HepG2 (cell line): ENCODE measurements at regions not wholly inside any gene's neighbourhood (a gene's known extent, or its start where the extent isn't known, plus 50 kb on each side); places are given as distances from the start of the nearest gene placed in this dataset.
A peak's percentile ranks its signal among the peaks of the same experiment; 100 is the strongest.

Source experiments
- ATAC-seq: fragments of 200-7000 bp; cut with Tn5 transposase; 3 replicates; pipeline ENCODE4 v1.9.1; 2020; ENCODE audit warnings: mild to moderate bottlenecking, moderate library complexity
- BruUV-seq: library from RNA; stranded (reverse); fragments of 400-500 nt; replicated peaks from 2 replicates; lab custom pipeline; 2021; lab: Mats Ljungman, UMichigan
- CTCF ChIA-PET: fragments of 300-600 bp; formaldehyde crosslinking; extraction: SDS; loops from one replicate; lab custom pipeline; 2021; ENCODE audit warnings: low total read pairs, inconsistent platforms, low intra/inter-chr PET ratio; lab: Yijun Ruan, JAX
- POLR2A ChIA-PET: fragments of 350-600 bp; sonication (Branson Sonifier 250); formaldehyde crosslinking; loops from one replicate; lab custom pipeline; 2020; ENCODE audit warnings: antibody characterized with exemption, inconsistent platforms; lab: Yijun Ruan, JAX
- DNase-seq: peaks from one replicate; pipeline ENCODE4 v3.0.0-alpha.2; 2015; ENCODE audit warnings: low spot score
- FAIRE-seq: peaks from 3 replicates; lab custom pipeline; 2011; peaks lifted over from hg19 to GRCh38; lab: Jason Lieb, UNC
- H2AFZ ChIP-seq: one replicate; pipeline ENCODE4 v1.6.1; 2011; ENCODE audit warnings: low read length, inconsistent platforms
- H3K27ac ChIP-seq: fragments of 300-600 bp; 3 replicates; pipeline ENCODE4 v1.8.0; 2011; ENCODE audit warnings: mixed run types, mild to moderate bottlenecking, mixed read lengths, low read length, inconsistent platforms; ENCODE audit not compliant: insufficient read depth; ENCODE audit errors: extremely low read length
- H3K27me3 ChIP-seq, 2 experiments: fragments of 200-600 bp in 1 of 2; 2 replicates in 1 of 2; 3 replicates in 1 of 2; pipeline versions ENCODE4 v1.6.0 to v1.8.0; 2011; ENCODE audit warnings: low read length in 2 of 2, mild to moderate bottlenecking in 2 of 2, moderate library complexity in 2 of 2, inconsistent platforms in 1 of 2; ENCODE audit not compliant: insufficient read depth in 2 of 2, control insufficient read depth in 1 of 2
- H3K36me3 ChIP-seq, 2 experiments: fragments of 200-600 bp in 1 of 2; replicated peaks in 1 of 2; 2 replicates in 1 of 2; 3 replicates in 1 of 2; pipeline versions ENCODE4 v1.5.1 to v1.8.0; 2011; ENCODE audit warnings: low read length in 2 of 2, inconsistent platforms in 1 of 2; ENCODE audit not compliant: insufficient read depth in 2 of 2, control insufficient read depth in 1 of 2
- H3K4me1 ChIP-seq: 2 replicates; pipeline ENCODE4 v1.5.1; 2012; ENCODE audit warnings: low read length, inconsistent platforms; ENCODE audit not compliant: insufficient read depth
- H3K4me2 ChIP-seq: 2 replicates; pipeline ENCODE4 v1.6.0; 2011; ENCODE audit warnings: low read depth, low read length, inconsistent platforms
- H3K4me3 ChIP-seq, 3 experiments: fragments of 200-600 bp in 1 of 3; sonication (generic), shearing (Covaris generic) in 1 of 3; replicated peaks in 1 of 3; 2 replicates each; pipeline ENCODE4 v1.5.1; 2011 to 2016; ENCODE audit warnings: low read length in 3 of 3, inconsistent platforms in 2 of 3, low read depth in 2 of 3, mild to moderate bottlenecking in 2 of 3, control low read depth in 1 of 3, mixed read lengths in 1 of 3; ENCODE audit not compliant: insufficient read depth in 1 of 3
- H3K79me2 ChIP-seq: one replicate; pipeline ENCODE4 v1.6.1; 2011; ENCODE audit warnings: low read length, inconsistent platforms; ENCODE audit not compliant: insufficient read depth
- H3K9ac ChIP-seq: 2 replicates; pipeline ENCODE4 v1.6.0; 2011; ENCODE audit warnings: mild to moderate bottlenecking, low read depth, low read length, inconsistent platforms; ENCODE audit not compliant: insufficient read depth
- H3K9me3 ChIP-seq: 2 replicates; pipeline ENCODE4 v1.5.1; 2012; ENCODE audit warnings: mild to moderate bottlenecking, low read length
- H4K20me1 ChIP-seq: 2 replicates; pipeline ENCODE4 v1.6.0; 2011; ENCODE audit warnings: inconsistent platforms, mild to moderate bottlenecking, low read length, moderate library complexity; ENCODE audit not compliant: insufficient read depth
- ETV5 ChIP-seq: IDR thresholded peaks from 2 replicates; pipeline ENCODE4 v1.6.1; 2018; ENCODE audit warnings: missing biosample characterization, missing genetic modification reagents, inconsistent platforms, borderline replicate concordance
- GATAD2A ChIP-seq: IDR thresholded peaks from 2 replicates; pipeline ENCODE4 v1.6.1; 2016
- KAT2B ChIP-seq: fragments of 150-350 bp; IDR thresholded peaks from 2 replicates; pipeline ENCODE4 v1.6.1; 2014; ENCODE audit warnings: low read depth, low read length, borderline replicate concordance
- KIAA2018 ChIP-seq: sonication (generic); formaldehyde crosslinking; IDR thresholded peaks from 2 replicates; pipeline ENCODE4 v1.5.0; 2020; ENCODE audit warnings: mild to moderate bottlenecking, missing genetic modification reagents, borderline replicate concordance
- NKX3-1 ChIP-seq: sonication (generic); formaldehyde crosslinking; IDR thresholded peaks from 2 replicates; pipeline ENCODE4 v1.5.0; 2020; ENCODE audit warnings: missing genetic modification reagents
- RBFOX2 ChIP-seq: fragments of 200-400 bp; formaldehyde crosslinking; IDR thresholded peaks from 2 replicates; pipeline ENCODE4 v1.6.1; 2017; ENCODE audit warnings: low read depth, mild to moderate bottlenecking, low read length
- SIX4 ChIP-seq: sonication (generic); formaldehyde crosslinking; IDR thresholded peaks from 2 replicates; pipeline ENCODE4 v1.4.0; 2020; ENCODE audit warnings: missing genetic modification reagents
- SPEN ChIP-seq: sonication (generic); formaldehyde crosslinking; IDR thresholded peaks from 2 replicates; pipeline ENCODE4 v1.5.1; 2020; ENCODE audit warnings: low read depth, mild to moderate bottlenecking, missing genetic modification reagents
- ZNF263 ChIP-seq: sonication (generic); formaldehyde crosslinking; IDR thresholded peaks from 2 replicates; pipeline ENCODE4 v1.4.0; 2020; ENCODE audit warnings: missing genetic modification reagents
- ZNF292 ChIP-seq: sonication (generic); formaldehyde crosslinking; IDR thresholded peaks from 2 replicates; pipeline ENCODE4 v1.8.1; 2022; ENCODE audit warnings: mild to moderate bottlenecking, low read depth, missing genetic modification reagents, borderline replicate concordance
- ZNF432 ChIP-seq: sonication (generic); formaldehyde crosslinking; IDR thresholded peaks from 2 replicates; pipeline ENCODE4 v1.5.0; 2020; ENCODE audit warnings: missing genetic modification reagents, mild to moderate bottlenecking, borderline replicate concordance
- WGBS: methylation state at CpG from one replicate; pipeline ENCODE4 v1.1.6; 2017; ENCODE audit warnings: low lambda C conversion rate; 5-methylcytosine and 5-hydroxymethylcytosine counted together
- in situ Hi-C: cut with HindIII; loops from 2 replicates; pipeline ENCODE4 v1.10.0; 2017; ENCODE audit warnings: low pct_unique_long_range_greater_than_20kb; ENCODE audit not compliant: extremely low pct_ligation_motif_present
- intact Hi-C: fragments of 100-400 bp; cut with micrococcal nuclease; formaldehyde crosslinking; loops from one replicate; pipeline ENCODE4 v1.10.0; 2022; ENCODE audit not compliant: unreplicated experiment
- TF ChIP-seq, protein P1 (sequence below): sonication (generic); formaldehyde crosslinking; IDR thresholded peaks from 2 replicates; pipeline ENCODE4 v1.4.0; 2020; ENCODE audit warnings: missing genetic modification reagents

DNA sequence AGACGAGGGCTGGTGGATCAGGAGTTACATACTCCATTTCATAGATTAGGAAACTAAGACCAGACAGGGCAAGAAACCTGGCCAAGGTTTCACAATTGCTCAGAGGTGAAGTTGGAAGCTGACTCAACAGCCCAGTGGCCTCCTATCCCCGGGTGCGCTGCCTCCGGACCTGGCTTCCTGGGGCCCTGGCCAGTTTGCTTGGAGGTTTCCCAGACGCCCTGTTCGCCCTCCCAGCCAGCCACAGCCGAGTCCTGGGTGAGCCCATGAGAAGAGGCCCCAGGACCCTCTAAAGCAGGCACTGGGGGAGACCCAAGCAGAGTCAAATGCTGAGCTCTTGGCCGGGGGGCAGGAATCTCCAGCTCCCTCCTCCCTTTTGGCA, 180.1 kb downstream of the ZBTB18 start (continued):
- TF ChIP-seq KIAA2018: no peak

- Histone ChIP-seq H3K9me3 (no peaks in the 10 kb centered on the region), H3K27me3 (peaks cover 3 to 37% of the 10 kb centered on the region in 2 experiments; a peak in 4 of 5 replicates), H4K20me1 (no peaks in the 10 kb centered on the region), H3K27ac (no peak overlapping the region), H3K9ac (no peak overlapping the region), H3K4me3 (peak overlapping the region; percentile 14 to 57 (median 18); a peak in 2 of 6 replicates), H3K36me3 (no peaks in the 10 kb centered on the region), H2AFZ (no peak overlapping the region), H3K4me2 (peak overlapping the region; percentile 71), H3K79me2 (no peaks in the 10 kb centered on the region), H3K4me1 (peaks cover 14% of the 10 kb centered on the region)
- no peak for DNase-seq
- peak; percentile 83 for ATAC-seq
- no TSS peak for BruUV-seq
- POLR2A ChIA-PET: no interaction called here
- CTCF ChIA-PET: no interaction called here
- in situ Hi-C loops: no loop called here
- intact Hi-C loops: no loop called here
- WGBS: 2% methylated on average over 16 of the region's 27 CpGs
- no peak for FAIRE-seq
- TF ChIP-seq SIX4 (CRISPR knock-in tag) (peak; percentile 28; the same call in 1 of the 2 replicates), KAT2B (no peak), GATAD2A (CRISPR knock-in tag) (no peak), ZNF292 (CRISPR knock-in tag) (0 out of 2 replicates have a peak, but pooled peaks have one; percentile 18), ZNF432 (CRISPR knock-in tag) (no peak), ZNF263 (no peak), RBFOX2 (no peak), ETV5 (no peak), SPEN (CRISPR knock-in tag) (peak; percentile 37; the same call in 1 of the 2 replicates), NKX3-1 (CRISPR knock-in tag) (no peak)
- TF ChIP-seq, protein P1, sequence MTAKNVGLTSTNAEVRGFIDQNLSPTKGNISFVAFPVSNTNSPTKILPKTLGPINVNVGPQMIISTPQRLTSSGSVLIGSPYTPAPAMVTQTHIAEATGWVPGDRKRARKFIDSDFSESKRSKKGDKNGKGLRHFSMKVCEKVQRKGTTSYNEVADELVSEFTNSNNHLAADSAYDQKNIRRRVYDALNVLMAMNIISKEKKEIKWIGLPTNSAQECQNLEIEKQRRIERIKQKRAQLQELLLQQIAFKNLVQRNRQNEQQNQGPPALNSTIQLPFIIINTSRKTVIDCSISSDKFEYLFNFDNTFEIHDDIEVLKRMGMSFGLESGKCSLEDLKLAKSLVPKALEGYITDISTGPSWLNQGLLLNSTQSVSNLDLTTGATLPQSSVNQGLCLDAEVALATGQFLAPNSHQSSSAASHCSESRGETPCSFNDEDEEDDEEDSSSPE (CRISPR knock-in tag): 0 out of 2 replicates have a peak, but pooled peaks have one; percentile 22
Observed at GRCh38 chr1:244231572-244232315, 180.7 kb downstream of the ZBTB18 start.
